Large intestine (tissue), 3 donors: ENCODE measurements at regions not wholly inside any gene's neighbourhood (a gene's known extent, or its start where the extent isn't known, plus 50 kb on each side); places are given as distances from the start of the nearest gene placed in this dataset.

Source experiments
- DNase-seq, 2 donors: peaks; one replicate each; pipeline versions ENCODE4 v3.0.0 to v3.0.0-alpha.2; 2013
- H3K27ac ChIP-seq: one replicate; pipeline ENCODE4 v1.5.1; 2013; ENCODE audit warnings: low read length
- H3K27me3 ChIP-seq: 2 replicates; pipeline ENCODE4 v1.6.1; 2013; ENCODE audit warnings: low read length; ENCODE audit not compliant: control insufficient read depth, insufficient read depth
- H3K36me3 ChIP-seq: 2 replicates; pipeline ENCODE4 v1.6.1; 2013; ENCODE audit warnings: low read length; ENCODE audit not compliant: control insufficient read depth, insufficient read depth
- H3K4me1 ChIP-seq: one replicate; pipeline ENCODE4 v1.6.1; 2013; ENCODE audit warnings: low read length; ENCODE audit not compliant: control insufficient read depth, insufficient read depth
- H3K4me3 ChIP-seq: one replicate; pipeline ENCODE4 v1.5.1; 2013; ENCODE audit warnings: low read length
- H3K9me3 ChIP-seq: one replicate; pipeline ENCODE4 v1.6.1; 2013; ENCODE audit warnings: mild to moderate bottlenecking, low read depth, low read length, moderate library complexity; ENCODE audit not compliant: control insufficient read depth
- WGBS: methylation state at CpG from one replicate; pipeline ENCODE4 v1.1.5; 2013; ENCODE audit warnings: low lambda C conversion rate; ENCODE audit not compliant: insufficient coverage; 5-methylcytosine and 5-hydroxymethylcytosine counted together

DNA sequence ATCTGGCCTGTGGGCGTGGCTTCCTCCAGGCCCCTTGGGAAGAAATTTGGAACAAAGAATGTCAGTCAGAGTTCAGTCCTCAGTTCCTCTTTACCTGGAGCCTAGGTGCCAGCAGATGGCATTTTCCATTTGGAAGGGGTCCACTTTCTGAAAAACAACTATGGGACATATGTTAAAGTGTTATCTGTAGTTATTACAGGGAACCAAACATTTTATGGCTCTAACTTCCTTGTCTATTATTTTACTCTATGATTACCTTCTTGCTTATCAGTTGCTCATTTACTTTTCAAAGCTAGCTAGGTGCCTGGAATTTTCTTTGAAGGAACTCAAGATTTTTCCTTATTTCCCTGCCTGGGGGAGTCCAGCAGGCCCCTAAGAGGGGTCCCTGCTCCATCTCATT is 159.8 kb upstream of the PUDP start:
- Histone ChIP-seq H3K4me3 (no peak overlapping the region), H3K36me3 (no peaks in the 10 kb centered on the region), H3K4me1 (peaks cover 4% of the 10 kb centered on the region), H3K27me3 (no peaks in the 10 kb centered on the region), H3K27ac (no peak overlapping the region), H3K9me3 (no peaks in the 10 kb centered on the region)
- no peak for DNase-seq
- no CpG with 5 or more reads among the region's 1 CpG for WGBS

DNA sequence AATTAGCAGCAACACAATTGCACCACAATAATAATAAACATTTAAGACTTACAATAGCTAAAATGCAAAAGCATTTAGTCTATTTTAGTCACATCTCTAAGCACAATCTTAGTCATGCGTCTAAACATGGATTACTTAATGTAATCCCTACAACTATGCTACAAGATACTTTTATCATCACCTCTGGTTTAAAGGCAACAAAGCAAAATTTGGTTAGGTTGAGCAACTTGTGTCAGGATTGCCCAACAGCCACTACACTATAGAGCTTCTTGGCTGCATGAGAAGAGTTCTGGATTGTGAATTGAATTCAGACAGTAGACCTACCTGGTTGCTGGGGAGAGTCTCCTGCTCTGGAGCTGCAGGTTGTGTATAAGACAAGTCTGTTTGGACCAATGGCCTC is 146.5 kb upstream of the PUDP start:
- no peak for DNase-seq
- H3K9me3 ChIP-seq: no peaks in the 10 kb centered on the region
- H3K27me3 ChIP-seq: no peaks in the 10 kb centered on the region
- H3K27ac ChIP-seq: no peak overlapping the region
- no CpG with 5 or more reads among the region's 1 CpG for WGBS
- H3K4me3 ChIP-seq: no peak overlapping the region
- H3K4me1 ChIP-seq: no peaks in the 10 kb centered on the region
- no peaks in the 10 kb centered on the region for H3K36me3 ChIP-seq

DNA sequence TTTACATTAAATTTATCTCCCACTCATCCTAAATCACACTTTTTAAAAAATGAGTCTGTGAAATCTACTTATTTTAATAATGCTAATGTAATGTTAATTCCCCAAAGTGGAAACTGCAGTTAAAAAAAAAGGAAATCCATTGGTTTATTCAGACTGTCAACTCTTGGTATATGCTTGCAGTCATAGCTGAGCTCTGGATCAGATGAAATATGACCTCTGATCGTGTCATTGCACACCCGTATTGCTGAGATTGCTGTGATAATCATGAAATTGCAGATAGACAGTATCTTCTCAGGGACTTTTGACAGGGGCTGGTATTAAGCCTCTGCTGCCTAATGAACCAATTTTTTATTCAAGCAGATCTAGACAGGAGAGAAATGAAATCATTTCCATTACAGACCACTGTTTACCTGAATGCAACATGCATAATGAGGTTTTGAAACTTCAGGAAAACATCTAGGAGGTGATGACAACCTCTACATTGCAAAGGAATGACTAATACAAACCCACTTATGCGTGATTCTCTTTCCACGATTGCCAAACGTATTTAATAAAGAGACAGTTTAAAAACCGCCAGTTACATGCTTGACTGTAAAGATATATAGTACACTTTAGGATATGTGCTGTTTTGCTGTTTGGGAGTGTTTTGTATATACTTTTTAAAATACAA is 138.3 kb upstream of the PUDP start:
- H3K36me3 ChIP-seq: no peaks in the 10 kb centered on the region
- no peaks in the 10 kb centered on the region for H3K9me3 ChIP-seq
- DNase-seq: no peak
- H3K4me3 ChIP-seq: no peak overlapping the region
- no peaks in the 10 kb centered on the region for H3K27me3 ChIP-seq
- no peaks in the 10 kb centered on the region for H3K4me1 ChIP-seq
- H3K27ac ChIP-seq: no peak overlapping the region
- no CpG with 5 or more reads among the region's 6 CpGs for WGBS

DNA sequence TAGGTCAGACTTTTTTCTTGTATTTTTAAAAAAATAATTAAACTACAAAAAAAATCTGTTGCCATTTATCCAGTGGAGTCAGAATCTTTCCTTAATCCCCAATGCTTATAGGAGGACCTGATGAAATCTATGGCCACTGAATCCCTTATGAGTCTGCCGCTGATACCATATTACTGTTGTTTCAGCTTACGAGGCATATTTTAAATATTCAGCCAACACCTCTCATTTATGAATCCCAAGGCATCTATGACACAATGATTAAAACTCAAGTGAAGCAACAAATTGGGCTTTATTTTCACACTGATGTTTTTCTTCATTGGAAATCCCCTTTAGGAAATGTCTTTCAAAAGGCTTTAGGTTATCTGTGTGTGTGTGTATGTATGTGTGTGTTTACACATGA is 137.8 kb upstream of the PUDP start:
- Histone ChIP-seq H3K36me3 (no peaks in the 10 kb centered on the region), H3K4me3 (no peak overlapping the region), H3K27ac (no peak overlapping the region), H3K4me1 (no peaks in the 10 kb centered on the region), H3K9me3 (no peaks in the 10 kb centered on the region), H3K27me3 (no peaks in the 10 kb centered on the region)
- DNase-seq: no peak
- WGBS: no CpG with 5 or more reads among the region's 2 CpGs

DNA sequence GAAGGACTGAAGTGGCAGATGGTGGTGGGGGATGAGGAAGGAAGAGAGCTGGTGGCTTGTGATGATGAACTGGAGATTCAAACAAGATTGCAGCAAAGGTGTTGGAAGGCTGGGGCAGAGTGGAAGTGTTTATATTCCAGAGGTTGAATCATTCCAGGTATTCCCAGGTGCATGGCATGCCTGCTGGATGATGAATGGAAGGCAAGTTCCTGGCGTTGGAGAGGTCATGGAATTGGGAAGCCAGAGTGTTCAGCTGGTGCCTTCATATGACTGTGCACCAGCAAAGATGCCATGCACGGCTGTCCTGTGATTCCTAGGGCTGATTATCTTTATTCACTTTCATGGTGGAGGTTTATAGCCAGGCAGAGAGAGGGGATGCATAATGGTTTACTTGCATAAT is 135.8 kb upstream of the PUDP start:
- no peak overlapping the region for H3K27ac ChIP-seq
- no peak for DNase-seq
- no peaks in the 10 kb centered on the region for H3K27me3 ChIP-seq
- H3K9me3 ChIP-seq: no peaks in the 10 kb centered on the region
- H3K4me3 ChIP-seq: no peak overlapping the region
- no peaks in the 10 kb centered on the region for H3K4me1 ChIP-seq
- H3K36me3 ChIP-seq: no peaks in the 10 kb centered on the region
- WGBS: no CpG with 5 or more reads among the region's 2 CpGs

DNA sequence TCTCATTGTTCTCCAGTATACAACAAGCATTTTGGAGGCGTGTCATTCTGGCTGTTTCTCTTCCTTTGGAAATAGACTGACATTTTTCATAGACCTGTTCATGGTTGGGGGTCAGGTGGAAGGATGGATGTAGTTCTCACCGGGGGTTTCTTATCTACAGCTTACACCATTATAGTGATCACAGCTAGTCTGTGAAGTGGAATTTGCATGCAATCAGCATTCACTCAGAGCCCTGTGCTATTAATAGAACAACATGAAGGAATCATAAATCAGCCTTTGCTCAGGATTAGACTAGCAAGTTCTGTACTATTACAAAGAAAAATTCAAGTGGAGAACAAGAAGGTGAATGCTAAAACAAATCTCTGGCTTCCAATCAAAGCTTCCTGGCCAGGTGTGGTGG is 132.6 kb upstream of the PUDP start:
- Histone ChIP-seq H3K9me3 (no peaks in the 10 kb centered on the region), H3K36me3 (no peaks in the 10 kb centered on the region), H3K27ac (no peak overlapping the region), H3K4me3 (no peak overlapping the region), H3K4me1 (no peaks in the 10 kb centered on the region), H3K27me3 (no peaks in the 10 kb centered on the region)
- no CpG with 5 or more reads among the region's 2 CpGs for WGBS
- DNase-seq: no peak

DNA sequence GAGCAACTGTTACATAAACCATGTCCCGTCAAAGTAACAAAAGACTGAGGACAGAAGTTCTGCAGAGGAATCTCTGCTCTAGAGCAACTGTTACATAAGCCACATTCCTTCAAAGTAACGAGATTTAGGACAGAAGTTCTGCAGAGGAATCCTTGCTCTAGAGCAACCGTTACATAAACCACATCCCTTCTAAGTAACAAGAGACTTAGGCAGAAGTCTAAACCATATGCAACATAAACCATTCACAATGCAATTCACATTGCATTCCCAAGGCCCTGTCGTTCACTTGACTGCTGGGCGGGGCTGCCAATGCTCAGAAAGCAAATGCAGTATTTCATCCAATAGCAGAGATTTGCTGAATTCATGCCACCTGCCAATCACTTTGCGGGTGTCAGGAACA is 124.4 kb upstream of the PUDP start:
- H3K4me1 ChIP-seq: no peaks in the 10 kb centered on the region
- no CpG with 5 or more reads among the region's 6 CpGs for WGBS
- no peak for DNase-seq

DNA sequence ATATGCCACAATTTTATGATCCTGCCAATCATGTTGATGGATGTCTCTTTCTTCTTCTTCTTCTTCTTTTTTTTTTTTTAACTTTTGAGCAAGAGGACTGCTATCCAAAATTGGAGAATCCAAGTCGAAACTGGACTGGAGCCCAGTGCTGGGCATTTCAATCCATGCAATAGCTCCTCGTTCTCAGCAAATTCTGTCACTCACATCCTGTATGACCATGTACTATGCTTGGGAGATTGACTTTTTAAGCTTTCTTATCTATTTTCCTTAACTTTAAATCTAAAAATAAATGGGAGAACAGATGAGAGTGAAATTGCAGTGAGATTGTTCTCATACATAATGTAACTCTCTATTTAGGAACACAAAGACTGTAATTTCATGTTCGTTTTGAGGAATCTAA is 123.0 kb upstream of the PUDP start:
- WGBS: no CpG with 5 or more reads among the region's 3 CpGs
- Histone ChIP-seq H3K4me3 (no peak overlapping the region), H3K27me3 (no peaks in the 10 kb centered on the region), H3K4me1 (no peaks in the 10 kb centered on the region), H3K36me3 (no peaks in the 10 kb centered on the region), H3K9me3 (no peaks in the 10 kb centered on the region), H3K27ac (no peak overlapping the region)
- no peak for DNase-seq

More for the DNA sequence above, 124.4 kb upstream of the PUDP start:
- Histone ChIP-seq H3K27me3 (no peaks in the 10 kb centered on the region), H3K36me3 (no peaks in the 10 kb centered on the region), H3K27ac (no peak overlapping the region), H3K4me3 (no peak overlapping the region), H3K9me3 (no peaks in the 10 kb centered on the region)

DNA sequence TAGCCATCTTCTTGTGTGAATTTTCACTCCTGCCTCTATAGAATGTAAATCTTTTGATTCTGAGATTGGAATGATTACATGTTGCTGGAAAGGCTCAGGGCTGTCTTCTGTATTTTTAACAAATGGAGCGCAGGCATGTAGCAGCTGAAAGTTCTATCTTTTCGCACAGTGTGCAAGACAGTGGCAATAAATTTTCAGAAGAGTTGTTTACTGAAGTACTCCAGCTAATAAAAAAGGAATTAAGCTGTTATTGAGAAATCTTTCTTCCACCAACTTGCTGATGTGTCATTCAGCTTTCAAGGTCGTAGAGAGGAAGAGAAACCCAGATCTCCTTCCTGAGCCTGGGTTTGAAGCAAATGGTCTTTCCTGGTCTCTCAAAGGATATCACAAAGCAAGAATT is 122.0 kb upstream of the PUDP start:
- no CpG with 5 or more reads among the region's 3 CpGs for WGBS

DNA sequence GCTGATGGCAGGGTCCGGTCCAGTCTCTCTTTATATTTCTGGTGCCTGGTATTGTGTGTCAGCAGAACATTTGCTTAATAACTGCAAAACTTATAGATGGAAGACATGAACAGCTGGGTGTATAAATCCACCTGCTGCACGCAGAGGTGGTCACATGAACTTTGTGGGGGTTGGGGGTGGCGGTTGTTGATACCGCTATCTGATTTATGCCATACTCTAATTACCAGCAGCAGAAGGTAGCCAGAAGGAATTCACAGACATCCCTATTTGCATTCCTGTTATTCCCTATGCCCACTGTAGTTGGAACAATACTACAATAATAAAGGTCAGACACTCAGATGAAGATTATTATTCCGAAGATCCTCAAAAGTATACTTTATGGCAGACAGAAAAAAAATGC is 121.6 kb upstream of the PUDP start:
- no CpG with 5 or more reads among the region's 5 CpGs for WGBS
- no peaks in the 10 kb centered on the region for H3K4me1 ChIP-seq

More for the DNA sequence above, 122.0 kb upstream of the PUDP start:
- Histone ChIP-seq H3K27ac (no peak overlapping the region), H3K9me3 (no peaks in the 10 kb centered on the region), H3K4me1 (no peaks in the 10 kb centered on the region), H3K27me3 (no peaks in the 10 kb centered on the region), H3K4me3 (no peak overlapping the region), H3K36me3 (no peaks in the 10 kb centered on the region)
- no peak for DNase-seq

DNA sequence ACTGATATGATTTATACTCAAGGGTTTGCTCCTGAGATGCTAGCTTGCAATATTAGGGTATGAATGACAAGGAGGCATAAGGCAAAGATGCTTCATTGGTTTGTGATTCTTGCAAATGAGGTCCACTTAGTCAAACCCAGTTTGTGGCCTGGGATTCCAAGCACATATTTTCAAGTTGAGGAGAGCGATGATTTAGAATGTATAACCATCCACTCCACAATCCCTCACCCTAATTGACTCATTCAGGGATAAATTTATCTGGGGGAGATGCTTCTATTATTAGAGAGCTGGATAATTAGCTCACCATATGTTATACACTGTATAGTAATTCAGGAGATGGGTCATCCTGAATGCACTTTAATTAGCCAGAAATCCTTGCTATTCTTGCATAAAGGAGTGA is 118.3 kb upstream of the PUDP start:
- no CpG with 5 or more reads among the region's 1 CpG for WGBS
- no peaks in the 10 kb centered on the region for H3K36me3 ChIP-seq
- no peak overlapping the region for H3K4me3 ChIP-seq
- H3K4me1 ChIP-seq: no peaks in the 10 kb centered on the region
- no peak overlapping the region for H3K27ac ChIP-seq
- no peak for DNase-seq
- H3K27me3 ChIP-seq: no peaks in the 10 kb centered on the region
- H3K9me3 ChIP-seq: no peaks in the 10 kb centered on the region

More for the DNA sequence above, 121.6 kb upstream of the PUDP start:
- H3K36me3 ChIP-seq: no peaks in the 10 kb centered on the region
- H3K9me3 ChIP-seq: no peaks in the 10 kb centered on the region
- H3K27me3 ChIP-seq: no peaks in the 10 kb centered on the region
- H3K4me3 ChIP-seq: no peak overlapping the region
- no peak overlapping the region for H3K27ac ChIP-seq
- DNase-seq: no peak
